ENCODE measurements at regions not wholly inside any gene's neighbourhood (a gene's known extent, or its start where the extent isn't known, plus 50 kb on each side); places are given as distances from the start of the nearest gene placed in this dataset.

DNA sequence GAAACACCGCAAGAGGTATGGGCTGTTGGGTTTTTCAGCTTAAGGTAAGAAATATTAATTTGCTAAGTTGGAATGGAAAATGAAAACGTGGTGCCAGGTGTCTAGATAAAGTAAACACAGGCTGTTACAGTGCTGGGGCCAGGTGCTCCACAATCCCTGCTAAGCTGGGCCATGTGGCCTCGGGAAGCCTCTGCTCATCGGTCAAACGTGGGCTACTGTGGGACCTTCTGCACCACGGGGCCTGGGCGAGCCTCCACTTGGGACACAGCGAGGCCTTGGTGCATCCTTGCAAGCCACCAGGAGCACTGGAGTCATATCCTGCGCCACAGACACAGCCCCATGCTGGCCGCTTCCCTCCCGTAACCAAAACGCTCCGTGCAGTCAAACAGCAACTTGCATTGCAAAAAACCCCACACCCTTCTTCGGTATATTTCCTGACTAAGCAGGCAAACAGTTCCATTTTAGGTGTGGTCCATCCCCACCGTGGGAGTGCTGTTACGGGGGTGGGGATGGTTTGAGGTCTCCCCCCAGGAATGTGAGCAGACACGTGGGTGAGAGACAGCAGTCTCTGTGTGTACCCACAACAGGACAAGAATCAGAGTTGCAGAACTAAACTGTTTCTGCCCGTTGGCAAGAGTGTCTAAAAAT is 96.3 kb upstream of the SOX1 start:
- no peak for ATAC-seq
- intact Hi-C loops (cut with DNase I, micrococcal nuclease), result no loop called here
- DNase-seq, result no peak
- H3K4me1 ChIP-seq (ENCODE audit: low read depth), result no peaks in the 10 kb centered on the region
- no peaks in the 10 kb centered on the region for H3K9me3 ChIP-seq
- H3K4me3 ChIP-seq, result no peak overlapping the region
- no peak for TF ChIP-seq CTCF (IDR thresholded peaks at IDR 0.05)
- no peaks in the 10 kb centered on the region for H3K36me3 ChIP-seq (ENCODE audit: low read depth)

GRCh38 chr13:111971891-111972780 is 94.8 kb upstream of the SOX1 start:
- ATAC-seq, result no peak
- TF ChIP-seq CTCF (IDR thresholded peaks at IDR 0.05), result no peak
- H3K36me3 ChIP-seq (ENCODE audit: low read depth), result no peaks in the 10 kb centered on the region
- no peaks in the 10 kb centered on the region for H3K4me1 ChIP-seq (ENCODE audit: low read depth)
- DNase-seq, result no peak
- intact Hi-C loops (cut with DNase I, micrococcal nuclease), result no loop called here
- H3K4me3 ChIP-seq, result no peak overlapping the region
- peaks cover 2% of the 10 kb centered on the region for H3K9me3 ChIP-seq

- intact Hi-C loops (cut with DNase I, micrococcal nuclease), result no loop called here
- H3K4me1 ChIP-seq (ENCODE audit: low read depth), result no peaks in the 10 kb centered on the region
- no peaks in the 10 kb centered on the region for H3K36me3 ChIP-seq (ENCODE audit: low read depth)
- DNase-seq, result no peak
- no peak overlapping the region for H3K4me3 ChIP-seq
- no peak for TF ChIP-seq CTCF (IDR thresholded peaks at IDR 0.05)
- no peak for ATAC-seq
- H3K9me3 ChIP-seq, result peaks cover 2% of the 10 kb centered on the region
Observed at GRCh38 chr13:111973186-111973585, 93.8 kb upstream of the SOX1 start.

GRCh38 chr13:111973605-111974340 is 93.2 kb upstream of the SOX1 start:
- no peak for TF ChIP-seq CTCF (IDR thresholded peaks at IDR 0.05)
- intact Hi-C loops (cut with DNase I, micrococcal nuclease), result no loop called here
- no peak for DNase-seq
- no peaks in the 10 kb centered on the region for H3K4me1 ChIP-seq (ENCODE audit: low read depth)
- H3K36me3 ChIP-seq (ENCODE audit: low read depth), result no peaks in the 10 kb centered on the region
- no peak overlapping the region for H3K4me3 ChIP-seq
- peaks cover 2% of the 10 kb centered on the region for H3K9me3 ChIP-seq
- no peak for ATAC-seq

- H3K4me3 ChIP-seq, result no peak overlapping the region
- intact Hi-C loops (cut with DNase I, micrococcal nuclease), result no loop called here
- DNase-seq, result no peak
Observed at GRCh38 chr13:111974341-111974640, 92.7 kb upstream of the SOX1 start.

More at GRCh38 chr13:111974341-111974640, 92.7 kb upstream of the SOX1 start:
- no peaks in the 10 kb centered on the region for H3K36me3 ChIP-seq (ENCODE audit: low read depth)
- no peak for ATAC-seq
- no peaks in the 10 kb centered on the region for H3K4me1 ChIP-seq (ENCODE audit: low read depth)
- TF ChIP-seq CTCF (IDR thresholded peaks at IDR 0.05), result no peak
- H3K9me3 ChIP-seq, result peaks cover 2% of the 10 kb centered on the region
